ENCODE measurements at regions not wholly inside any gene's neighbourhood (a gene's known extent, or its start where the extent isn't known, plus 50 kb on each side); places are given as distances from the start of the nearest gene placed in this dataset.

DNA sequence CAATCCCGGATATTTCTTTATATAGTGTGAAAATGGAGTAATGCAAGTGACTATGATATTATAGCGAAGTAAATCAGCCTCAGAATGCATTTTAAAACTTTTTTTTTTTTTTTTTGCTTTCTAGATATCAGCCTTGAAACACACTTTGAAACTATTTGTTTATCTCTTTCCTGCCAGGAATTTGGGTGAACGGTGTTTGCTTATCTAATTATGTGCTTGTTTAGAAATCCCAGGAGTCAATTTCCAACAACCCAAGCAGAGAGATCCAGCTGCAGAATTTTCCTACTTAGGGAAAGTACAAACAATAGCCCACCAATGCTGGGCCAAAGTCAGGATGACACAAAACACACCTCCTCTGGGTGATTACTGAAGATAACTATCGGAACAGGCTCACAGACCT, 958.8 kb downstream of the PCDH18 start:
- POLR2A ChIA-PET: no interaction called here
- H2AFZ ChIP-seq (ENCODE audit: low read depth, low read length, poor library complexity, severe bottlenecking): no peak overlapping the region

More for the DNA sequence above, 958.8 kb downstream of the PCDH18 start:
- Histone ChIP-seq H4K20me1 (ENCODE audit: insufficient read depth) (no peaks in the 10 kb centered on the region), H3K79me2 (ENCODE audit: insufficient read depth, low read length) (no peaks in the 10 kb centered on the region), H3K36me3 (ENCODE audit: control insufficient read depth in 1 of 2, insufficient read depth in 2 of 2, low read length in 2 of 2) (no peaks in the 10 kb centered on the region), H3K9ac (ENCODE audit: low read length) (no peak overlapping the region), H3K4me3 (replicated peaks in 1 of 2; ENCODE audit: low read depth in 1 of 2, low read length in 2 of 2) (no peak overlapping the region), H3K4me2 (ENCODE audit: low read length) (no peak overlapping the region), H3K9me2 (ENCODE audit: insufficient read depth) (no peaks in the 10 kb centered on the region), H3K4me1 (ENCODE audit: control insufficient read depth in 1 of 2, insufficient read depth in 2 of 2, low read length in 2 of 2) (no peaks in the 10 kb centered on the region), H3K27ac (ENCODE audit: low read depth, low read length) (no peak overlapping the region), H3K27me3 (ENCODE audit: insufficient read depth, low read length) (no peaks in the 10 kb centered on the region), H3K9me3 (ENCODE audit: control insufficient read depth in 1 of 2, insufficient read depth in 1 of 2, low read depth in 1 of 2, low read length in 2 of 2) (no peaks in the 10 kb centered on the region)
- intact Hi-C loops (cut with micrococcal nuclease): no loop called here
- DNase-seq (ENCODE audit: low read depth, low spot score) (no peak), ATAC-seq (no peak)
- TF ChIP-seq, protein P1, sequence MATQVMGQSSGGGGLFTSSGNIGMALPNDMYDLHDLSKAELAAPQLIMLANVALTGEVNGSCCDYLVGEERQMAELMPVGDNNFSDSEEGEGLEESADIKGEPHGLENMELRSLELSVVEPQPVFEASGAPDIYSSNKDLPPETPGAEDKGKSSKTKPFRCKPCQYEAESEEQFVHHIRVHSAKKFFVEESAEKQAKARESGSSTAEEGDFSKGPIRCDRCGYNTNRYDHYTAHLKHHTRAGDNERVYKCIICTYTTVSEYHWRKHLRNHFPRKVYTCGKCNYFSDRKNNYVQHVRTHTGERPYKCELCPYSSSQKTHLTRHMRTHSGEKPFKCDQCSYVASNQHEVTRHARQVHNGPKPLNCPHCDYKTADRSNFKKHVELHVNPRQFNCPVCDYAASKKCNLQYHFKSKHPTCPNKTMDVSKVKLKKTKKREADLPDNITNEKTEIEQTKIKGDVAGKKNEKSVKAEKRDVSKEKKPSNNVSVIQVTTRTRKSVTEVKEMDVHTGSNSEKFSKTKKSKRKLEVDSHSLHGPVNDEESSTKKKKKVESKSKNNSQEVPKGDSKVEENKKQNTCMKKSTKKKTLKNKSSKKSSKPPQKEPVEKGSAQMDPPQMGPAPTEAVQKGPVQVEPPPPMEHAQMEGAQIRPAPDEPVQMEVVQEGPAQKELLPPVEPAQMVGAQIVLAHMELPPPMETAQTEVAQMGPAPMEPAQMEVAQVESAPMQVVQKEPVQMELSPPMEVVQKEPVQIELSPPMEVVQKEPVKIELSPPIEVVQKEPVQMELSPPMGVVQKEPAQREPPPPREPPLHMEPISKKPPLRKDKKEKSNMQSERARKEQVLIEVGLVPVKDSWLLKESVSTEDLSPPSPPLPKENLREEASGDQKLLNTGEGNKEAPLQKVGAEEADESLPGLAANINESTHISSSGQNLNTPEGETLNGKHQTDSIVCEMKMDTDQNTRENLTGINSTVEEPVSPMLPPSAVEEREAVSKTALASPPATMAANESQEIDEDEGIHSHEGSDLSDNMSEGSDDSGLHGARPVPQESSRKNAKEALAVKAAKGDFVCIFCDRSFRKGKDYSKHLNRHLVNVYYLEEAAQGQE (IDR thresholded peaks at IDR 0.05; ENCODE audit: low read depth): no peak
- no peak for TF ChIP-seq FOSL1 (IDR thresholded peaks at IDR 0.05; ENCODE audit: low read depth)
- no peak for TF ChIP-seq JUND (IDR thresholded peaks at IDR 0.05)
- no peak for TF ChIP-seq TCF7L2 (IDR thresholded peaks at IDR 0.05; ENCODE audit: borderline replicate concordance, extremely low read depth, insufficient read depth, insufficient read length)
- TF ChIP-seq, protein P2, sequence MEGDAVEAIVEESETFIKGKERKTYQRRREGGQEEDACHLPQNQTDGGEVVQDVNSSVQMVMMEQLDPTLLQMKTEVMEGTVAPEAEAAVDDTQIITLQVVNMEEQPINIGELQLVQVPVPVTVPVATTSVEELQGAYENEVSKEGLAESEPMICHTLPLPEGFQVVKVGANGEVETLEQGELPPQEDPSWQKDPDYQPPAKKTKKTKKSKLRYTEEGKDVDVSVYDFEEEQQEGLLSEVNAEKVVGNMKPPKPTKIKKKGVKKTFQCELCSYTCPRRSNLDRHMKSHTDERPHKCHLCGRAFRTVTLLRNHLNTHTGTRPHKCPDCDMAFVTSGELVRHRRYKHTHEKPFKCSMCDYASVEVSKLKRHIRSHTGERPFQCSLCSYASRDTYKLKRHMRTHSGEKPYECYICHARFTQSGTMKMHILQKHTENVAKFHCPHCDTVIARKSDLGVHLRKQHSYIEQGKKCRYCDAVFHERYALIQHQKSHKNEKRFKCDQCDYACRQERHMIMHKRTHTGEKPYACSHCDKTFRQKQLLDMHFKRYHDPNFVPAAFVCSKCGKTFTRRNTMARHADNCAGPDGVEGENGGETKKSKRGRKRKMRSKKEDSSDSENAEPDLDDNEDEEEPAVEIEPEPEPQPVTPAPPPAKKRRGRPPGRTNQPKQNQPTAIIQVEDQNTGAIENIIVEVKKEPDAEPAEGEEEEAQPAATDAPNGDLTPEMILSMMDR (IDR thresholded peaks at IDR 0.05 in 2 of 3, conservative IDR thresholded peaks at IDR 0.05 in 1 of 3; ENCODE audit: borderline replicate concordance in 1 of 3, insufficient read depth in 1 of 3, low read depth in 2 of 3, low read length in 2 of 3): no peak
- TF ChIP-seq POLR2A (IDR thresholded peaks at IDR 0.05; ENCODE audit: borderline replicate concordance, extremely low read depth, insufficient read depth, insufficient read length): no peak
- no peak for TF ChIP-seq EZH2 (IDR thresholded peaks at IDR 0.05)
- no peak for TF ChIP-seq ELF1 (IDR thresholded peaks at IDR 0.05; ENCODE audit: borderline replicate concordance, low read depth)
- no peak for TF ChIP-seq SIN3A (IDR thresholded peaks at IDR 0.05; ENCODE audit: low read depth)
- no peak for TF ChIP-seq SP1 (IDR thresholded peaks at IDR 0.05; ENCODE audit: low read depth)
- TF ChIP-seq, protein P3, sequence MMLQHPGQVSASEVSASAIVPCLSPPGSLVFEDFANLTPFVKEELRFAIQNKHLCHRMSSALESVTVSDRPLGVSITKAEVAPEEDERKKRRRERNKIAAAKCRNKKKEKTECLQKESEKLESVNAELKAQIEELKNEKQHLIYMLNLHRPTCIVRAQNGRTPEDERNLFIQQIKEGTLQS (IDR thresholded peaks at IDR 0.05): no peak
- TF ChIP-seq SRF (IDR thresholded peaks at IDR 0.05; ENCODE audit: low read depth): no peak
- TF ChIP-seq, protein P4, sequence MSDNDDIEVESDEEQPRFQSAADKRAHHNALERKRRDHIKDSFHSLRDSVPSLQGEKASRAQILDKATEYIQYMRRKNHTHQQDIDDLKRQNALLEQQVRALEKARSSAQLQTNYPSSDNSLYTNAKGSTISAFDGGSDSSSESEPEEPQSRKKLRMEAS (IDR thresholded peaks at IDR 0.05): no peak
- no peak for TF ChIP-seq RAD21 (IDR thresholded peaks at IDR 0.05; ENCODE audit: low read depth)
- no peak for TF ChIP-seq CBX3 (IDR thresholded peaks at IDR 0.05; ENCODE audit: low read depth)
- no peak for TF ChIP-seq ZFX (IDR thresholded peaks at IDR 0.05)
- CTCF ChIA-PET: interaction anchor here (0.7 kb wide), 1 partner anchor 16 kb away, joined by 3 read pairs; no protein-coding TSS in a partner anchor
- no TSS peak for BruUV-seq (replicated peaks)
- RAD21 ChIA-PET (ENCODE audit: low non-redundant PET in 1 of 2, low total read pairs in 2 of 2, uncharacterized antibody in 2 of 2, unreplicated experiment in 2 of 2): no interaction called here

All from HCT116 (cell line).